ENCODE measurements at regions not wholly inside any gene's neighbourhood (a gene's known extent, or its start where the extent isn't known, plus 50 kb on each side); places are given as distances from the start of the nearest gene placed in this dataset.
"Not testable (repeated sequence)": the region's sequence is repeated elsewhere in the genome, so short reads cannot be mapped to it uniquely, and the experiment has no call there.

DNA sequence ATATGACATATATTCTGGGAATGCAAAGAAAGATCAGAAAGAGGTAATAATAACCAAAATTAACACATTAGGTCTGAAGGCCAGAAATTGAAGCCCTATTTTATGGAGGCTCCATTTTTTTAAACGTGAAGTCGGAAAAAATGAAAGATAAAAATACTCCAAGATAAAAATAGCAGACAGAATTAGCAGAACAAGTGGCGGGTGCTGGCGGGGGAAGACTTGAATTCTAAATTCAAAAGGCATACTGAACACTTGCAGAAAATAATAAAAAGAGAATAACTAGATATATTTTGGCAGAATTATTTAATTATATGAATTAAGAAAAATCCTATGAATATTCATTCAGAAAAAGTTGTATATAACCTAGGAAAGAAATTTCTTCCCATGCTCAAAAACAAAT lies 543.7 kb upstream of the ACO1 start:
- Mint-ChIP-seq H3K27me3 (ENCODE audit: insufficient read depth) (no peaks in the 10 kb centered on the region), H3K4me1 (ENCODE audit: low read depth) (no peaks in the 10 kb centered on the region), H3K27ac (no peak overlapping the region), H3K4me3 (no peak overlapping the region), H3K36me3 (ENCODE audit: low read depth) (no peaks in the 10 kb centered on the region), H3K9me3 (no peaks in the 10 kb centered on the region)
- no peak for DNase-seq (ENCODE audit: low spot score)
- intact Hi-C loops (cut with micrococcal nuclease): no loop called here

DNA sequence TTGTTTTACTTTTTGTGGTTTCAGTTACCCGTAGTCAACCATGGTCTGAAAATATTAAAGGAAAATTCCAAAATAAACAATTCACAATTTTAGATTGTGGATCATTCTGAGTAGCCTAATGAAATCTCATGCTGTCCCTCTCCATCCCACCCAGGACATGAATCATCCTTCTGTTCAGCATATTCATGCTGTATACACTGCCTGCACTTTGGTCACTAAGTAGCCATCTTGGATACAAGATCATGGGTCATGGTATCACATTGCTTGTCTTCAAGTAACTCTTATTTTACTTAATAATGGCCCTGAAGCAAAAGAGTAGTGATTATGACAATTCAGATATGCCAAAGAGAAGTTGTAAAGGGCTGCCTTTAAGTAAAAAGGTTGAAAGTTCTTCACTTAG lies 536.5 kb upstream of the ACO1 start:
- no peak for DNase-seq (ENCODE audit: low spot score)
- no peaks in the 10 kb centered on the region for H3K36me3 Mint-ChIP-seq (ENCODE audit: low read depth)

DNA sequence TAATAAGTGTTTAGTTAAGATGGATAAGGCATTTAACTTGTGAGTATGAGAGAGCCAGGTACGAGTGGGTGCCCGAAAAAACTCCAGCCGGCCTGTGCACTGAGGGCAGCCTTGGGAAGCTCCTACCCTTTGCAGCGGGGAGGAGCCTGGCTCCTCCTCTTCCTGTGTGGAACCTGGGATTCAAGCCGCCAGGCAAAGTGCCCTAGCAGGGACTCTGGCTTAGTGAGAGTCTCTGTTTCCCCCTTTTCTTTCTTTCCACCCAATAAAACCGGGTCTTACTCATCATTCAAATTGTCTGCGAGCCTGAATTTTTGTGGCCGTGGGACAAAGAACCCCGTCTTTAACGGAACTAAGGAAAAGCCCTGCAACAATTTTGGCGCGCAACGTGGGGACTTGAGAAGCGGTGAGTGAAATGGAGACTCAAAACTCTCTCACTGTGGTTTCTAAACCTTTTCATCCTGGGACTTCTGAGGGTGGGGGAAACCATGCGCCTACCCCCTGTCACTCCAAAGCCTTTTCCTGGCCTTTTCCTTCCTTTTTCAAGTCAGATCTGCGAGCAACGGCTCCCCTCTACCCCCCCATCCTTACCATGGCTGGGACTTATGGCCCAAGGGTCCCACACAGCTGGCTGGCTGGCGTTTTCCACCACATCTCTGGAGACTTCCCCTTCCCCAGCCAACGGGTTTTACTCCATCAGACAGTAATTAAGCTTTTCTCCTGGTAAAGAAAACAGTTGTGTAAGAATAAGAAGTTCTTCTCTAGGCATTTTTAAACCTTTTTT lies 535.7 kb upstream of the ACO1 start:
- no peak overlapping the region for H3K27ac Mint-ChIP-seq
- H3K27me3 Mint-ChIP-seq (ENCODE audit: insufficient read depth): no peaks in the 10 kb centered on the region
- no peak for DNase-seq (ENCODE audit: low spot score)
- no peaks in the 10 kb centered on the region for H3K9me3 Mint-ChIP-seq
- H3K36me3 Mint-ChIP-seq (ENCODE audit: low read depth): no peaks in the 10 kb centered on the region
- intact Hi-C loops (cut with micrococcal nuclease): no loop called here
- H3K4me3 Mint-ChIP-seq: no peak overlapping the region
- no peaks in the 10 kb centered on the region for H3K4me1 Mint-ChIP-seq (ENCODE audit: low read depth)

More for the DNA sequence above, 536.5 kb upstream of the ACO1 start:
- no peak overlapping the region for H3K27ac Mint-ChIP-seq
- intact Hi-C loops (cut with micrococcal nuclease): no loop called here
- H3K27me3 Mint-ChIP-seq (ENCODE audit: insufficient read depth): no peaks in the 10 kb centered on the region
- H3K4me1 Mint-ChIP-seq (ENCODE audit: low read depth): no peaks in the 10 kb centered on the region
- H3K9me3 Mint-ChIP-seq: no peaks in the 10 kb centered on the region
- H3K4me3 Mint-ChIP-seq: no peak overlapping the region

DNA sequence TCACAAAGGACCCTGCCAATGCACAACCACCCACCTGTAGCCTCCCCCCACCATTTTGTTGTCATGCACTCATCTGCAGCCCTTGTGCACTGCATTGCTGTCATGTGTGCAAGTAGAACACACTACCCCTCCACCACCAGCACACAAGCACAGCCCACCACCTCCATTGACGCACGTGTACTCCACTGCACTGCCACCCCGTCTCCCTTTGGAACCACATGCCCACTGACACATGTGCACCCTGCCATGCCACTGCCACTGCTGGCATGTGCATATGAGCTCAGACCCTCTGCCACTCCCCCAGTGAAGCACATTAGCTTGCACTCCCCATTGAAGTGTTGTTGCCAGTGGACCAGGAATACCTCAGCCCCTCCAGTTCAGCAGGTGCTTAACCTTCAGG lies 530.3 kb upstream of the ACO1 start:
- H3K4me1 Mint-ChIP-seq (ENCODE audit: low read depth): no peaks in the 10 kb centered on the region
- H3K27me3 Mint-ChIP-seq (ENCODE audit: insufficient read depth): no peaks in the 10 kb centered on the region
- H3K27ac Mint-ChIP-seq: no peak overlapping the region
- no peaks in the 10 kb centered on the region for H3K36me3 Mint-ChIP-seq (ENCODE audit: low read depth)
- DNase-seq (ENCODE audit: low spot score): no peak
- H3K9me3 Mint-ChIP-seq: no peaks in the 10 kb centered on the region
- no peak overlapping the region for H3K4me3 Mint-ChIP-seq
- intact Hi-C loops (cut with micrococcal nuclease): no loop called here

DNA sequence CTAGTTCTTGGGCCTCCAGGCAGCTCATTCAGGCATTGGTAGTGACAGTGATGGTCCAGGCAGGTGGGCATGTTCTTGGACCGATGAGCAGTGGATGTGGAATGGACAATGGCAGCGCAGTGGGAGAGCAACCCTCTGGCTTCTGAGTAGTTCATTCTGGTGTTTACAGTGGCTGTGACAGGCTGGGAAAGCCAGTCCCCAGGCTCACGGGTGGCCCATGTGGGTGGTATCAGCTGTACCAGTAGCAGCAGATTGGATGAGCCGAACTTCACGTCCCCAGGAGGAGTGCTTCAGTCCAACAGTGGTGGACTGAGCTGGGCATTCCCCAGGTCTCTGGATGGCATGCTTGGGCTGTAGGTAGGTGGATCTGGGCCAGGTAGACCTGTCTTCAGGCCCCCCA lies 515.6 kb upstream of the ACO1 start:
- Mint-ChIP-seq H3K27ac (no peak overlapping the region), H3K4me3 (no peak overlapping the region), H3K27me3 (ENCODE audit: insufficient read depth) (no peaks in the 10 kb centered on the region), H3K4me1 (ENCODE audit: low read depth) (no peaks in the 10 kb centered on the region), H3K36me3 (ENCODE audit: low read depth) (no peaks in the 10 kb centered on the region), H3K9me3 (no peaks in the 10 kb centered on the region)
- intact Hi-C loops (cut with micrococcal nuclease): no loop called here
- no peak for DNase-seq (ENCODE audit: low spot score)

DNA sequence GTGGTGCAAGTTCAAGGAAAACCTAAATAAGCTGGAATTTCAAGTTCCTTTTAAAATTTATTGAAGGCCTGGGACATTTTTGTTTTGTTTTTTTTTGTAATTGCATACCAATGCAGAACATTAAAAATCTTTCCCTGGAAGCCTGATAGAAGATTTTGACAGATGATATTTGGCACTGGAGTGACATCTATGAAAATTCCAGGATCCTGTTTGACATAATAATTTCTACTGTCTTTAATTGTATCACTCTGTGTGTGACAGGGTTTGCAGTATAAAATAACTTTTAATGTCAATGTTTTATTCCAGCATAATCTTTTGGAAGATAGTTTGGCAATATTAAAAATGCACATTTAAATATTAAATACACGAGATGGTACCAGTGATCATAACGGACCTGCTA lies 514.2 kb upstream of the ACO1 start:
- Mint-ChIP-seq H3K27ac (no peak overlapping the region), H3K9me3 (no peaks in the 10 kb centered on the region), H3K4me1 (ENCODE audit: low read depth) (no peaks in the 10 kb centered on the region), H3K4me3 (no peak overlapping the region), H3K27me3 (ENCODE audit: insufficient read depth) (no peaks in the 10 kb centered on the region), H3K36me3 (ENCODE audit: low read depth) (no peaks in the 10 kb centered on the region)
- intact Hi-C loops (cut with micrococcal nuclease): no loop called here
- no peak for DNase-seq (ENCODE audit: low spot score)

DNA sequence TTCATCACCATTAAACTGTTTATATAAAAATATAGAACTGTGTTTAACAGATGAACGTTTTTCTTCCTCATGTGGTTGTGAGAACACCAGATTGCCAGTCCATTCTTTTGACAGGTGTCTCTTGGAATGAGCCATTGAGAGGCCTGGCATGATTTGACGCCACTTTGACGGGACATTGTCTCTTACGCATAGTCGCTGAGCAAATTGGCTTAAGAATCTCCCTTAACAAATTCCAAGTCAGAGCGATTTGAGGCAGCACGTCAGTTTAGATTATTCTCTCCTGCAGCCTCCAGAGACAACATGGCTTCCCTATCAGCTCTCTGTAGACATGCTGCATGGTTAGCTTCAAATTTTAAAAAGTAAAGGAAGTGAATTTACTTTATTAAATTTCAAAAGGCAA lies 510.7 kb upstream of the ACO1 start:
- intact Hi-C loops (cut with micrococcal nuclease): no loop called here
- Mint-ChIP-seq H3K9me3 (no peaks in the 10 kb centered on the region), H3K36me3 (ENCODE audit: low read depth) (no peaks in the 10 kb centered on the region), H3K27me3 (ENCODE audit: insufficient read depth) (no peaks in the 10 kb centered on the region), H3K4me1 (ENCODE audit: low read depth) (no peaks in the 10 kb centered on the region), H3K27ac (no peak overlapping the region), H3K4me3 (no peak overlapping the region)
- no peak for DNase-seq (ENCODE audit: low spot score)

DNA sequence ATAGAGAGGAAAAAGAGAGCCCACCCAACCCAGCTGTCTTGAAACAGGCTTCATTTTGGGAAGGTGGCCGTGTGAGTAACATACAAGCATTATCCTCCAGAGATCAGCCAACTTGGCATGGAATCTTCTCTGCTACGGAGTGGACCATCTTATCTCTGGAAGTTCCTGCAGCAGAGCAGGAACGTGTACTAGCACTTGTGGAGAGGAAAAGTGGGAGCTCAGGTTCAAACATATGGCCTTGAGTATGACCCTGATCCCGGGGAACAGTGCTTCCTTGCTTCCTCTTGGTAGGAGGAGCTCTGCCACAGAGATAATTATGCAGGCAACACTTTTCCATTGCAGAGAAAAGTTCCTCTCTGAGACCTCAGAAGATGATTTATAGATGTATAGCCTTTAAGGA lies 490.4 kb upstream of the ACO1 start:
- Mint-ChIP-seq H3K4me3 (no peak overlapping the region), H3K9me3 (peaks cover 4% of the 10 kb centered on the region), H3K36me3 (ENCODE audit: low read depth) (no peaks in the 10 kb centered on the region), H3K27me3 (ENCODE audit: insufficient read depth) (no peaks in the 10 kb centered on the region), H3K4me1 (ENCODE audit: low read depth) (no peaks in the 10 kb centered on the region), H3K27ac (no peak overlapping the region)
- no peak for DNase-seq (ENCODE audit: low spot score)
- intact Hi-C loops (cut with micrococcal nuclease): no loop called here

DNA sequence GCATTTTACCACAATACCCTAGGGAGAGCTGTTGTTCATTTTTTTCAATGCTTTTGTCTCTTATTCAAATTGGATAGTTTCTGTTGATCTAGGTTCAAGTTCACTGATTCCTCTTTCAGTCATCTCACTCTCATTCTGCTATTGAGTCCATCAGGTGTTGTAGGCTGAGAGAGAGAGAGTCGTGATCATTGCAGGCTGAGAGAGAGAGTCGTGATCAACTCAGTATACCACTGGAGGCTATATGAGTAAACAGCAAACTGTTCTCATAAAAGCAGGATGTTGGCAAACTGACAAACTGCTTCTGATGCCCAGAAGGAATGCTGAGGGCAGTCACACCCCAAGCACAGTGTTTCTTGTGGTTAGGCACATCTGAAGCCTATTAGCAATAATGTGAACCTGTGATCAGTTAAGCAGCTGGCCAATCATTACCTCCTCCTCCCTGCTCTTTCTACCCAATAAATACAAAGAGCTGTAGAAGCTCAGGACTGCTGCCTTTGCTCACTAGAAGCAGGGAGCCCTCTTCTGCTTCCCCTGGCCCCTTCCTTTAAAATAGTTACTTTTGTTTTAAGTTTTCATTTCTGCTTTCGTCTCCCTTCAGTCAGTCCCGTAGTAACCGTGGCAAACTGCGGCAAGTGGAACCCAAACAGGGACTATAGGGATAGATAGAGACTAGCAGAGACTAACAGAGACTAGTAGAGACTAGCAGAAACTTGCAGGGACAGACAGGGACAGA lies 476.1 kb upstream of the ACO1 start:
- intact Hi-C loops (cut with micrococcal nuclease): no loop called here
- no peak overlapping the region for H3K4me3 Mint-ChIP-seq
- no peaks in the 10 kb centered on the region for H3K36me3 Mint-ChIP-seq (ENCODE audit: low read depth)
- H3K27me3 Mint-ChIP-seq (ENCODE audit: insufficient read depth): no peaks in the 10 kb centered on the region
- H3K4me1 Mint-ChIP-seq (ENCODE audit: low read depth): no peaks in the 10 kb centered on the region
- no peaks in the 10 kb centered on the region for H3K9me3 Mint-ChIP-seq
- no peak overlapping the region for H3K27ac Mint-ChIP-seq
- no peak for DNase-seq (ENCODE audit: low spot score)

DNA sequence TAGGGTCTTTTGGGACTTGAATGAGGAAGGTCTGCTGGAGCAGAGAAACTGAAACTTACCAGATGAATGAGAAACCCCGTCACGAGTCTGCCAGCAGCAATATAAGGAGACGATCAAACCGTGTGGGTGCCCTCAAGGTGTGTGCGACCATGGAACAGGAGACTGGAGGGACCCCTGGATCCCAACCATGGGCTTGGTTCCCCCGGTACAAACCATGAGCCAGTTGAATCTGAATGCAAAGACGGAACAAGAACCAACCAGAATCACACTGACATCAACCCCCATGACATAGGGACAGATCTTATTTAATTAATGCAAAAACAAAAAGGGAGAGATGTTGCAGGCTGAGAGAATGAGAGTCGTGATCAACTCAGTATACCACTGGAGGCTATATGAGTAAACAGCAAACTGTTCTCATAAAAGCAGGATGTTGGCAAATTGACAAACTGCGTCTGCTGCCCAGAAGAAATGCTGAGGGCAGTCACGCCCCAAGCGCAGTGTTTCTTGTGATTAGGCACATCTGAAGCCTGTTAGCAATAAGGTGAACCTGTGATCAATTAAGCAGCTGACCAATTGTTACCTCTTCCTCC lies 475.5 kb upstream of the ACO1 start:
- Mint-ChIP-seq H3K27ac (no peak overlapping the region), H3K36me3 (ENCODE audit: low read depth) (no peaks in the 10 kb centered on the region), H3K27me3 (ENCODE audit: insufficient read depth) (no peaks in the 10 kb centered on the region), H3K4me3 (no peak overlapping the region), H3K4me1 (ENCODE audit: low read depth) (no peaks in the 10 kb centered on the region), H3K9me3 (no peaks in the 10 kb centered on the region)
- no peak for DNase-seq (ENCODE audit: low spot score)
- intact Hi-C loops (cut with micrococcal nuclease): no loop called here

DNA sequence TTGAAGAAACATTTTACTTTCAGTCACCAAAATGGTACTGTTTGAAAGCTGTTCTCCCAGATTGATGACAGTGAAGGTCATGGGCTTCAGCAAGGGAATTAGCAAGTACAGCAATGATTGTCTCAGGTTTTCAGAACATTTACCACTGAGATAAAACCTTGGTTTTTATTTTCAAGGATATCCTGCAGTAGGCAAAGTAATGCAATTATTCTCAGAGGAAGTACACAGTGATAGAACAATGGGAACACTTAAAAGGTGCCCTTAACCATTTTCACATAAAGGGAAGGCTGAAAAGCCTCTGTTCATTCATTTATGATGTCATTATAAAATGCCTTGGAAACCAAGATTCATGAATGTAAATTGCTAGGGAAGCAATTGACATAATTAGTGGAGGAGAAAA lies 471.8 kb upstream of the ACO1 start:
- H3K4me3 Mint-ChIP-seq: no peak overlapping the region
- H3K36me3 Mint-ChIP-seq (ENCODE audit: low read depth): no peaks in the 10 kb centered on the region
- intact Hi-C loops (cut with micrococcal nuclease): no loop called here
- no peaks in the 10 kb centered on the region for H3K4me1 Mint-ChIP-seq (ENCODE audit: low read depth)
- DNase-seq (ENCODE audit: low spot score): no peak
- no peak overlapping the region for H3K27ac Mint-ChIP-seq
- H3K27me3 Mint-ChIP-seq (ENCODE audit: insufficient read depth): no peaks in the 10 kb centered on the region
- H3K9me3 Mint-ChIP-seq: no peaks in the 10 kb centered on the region

DNA sequence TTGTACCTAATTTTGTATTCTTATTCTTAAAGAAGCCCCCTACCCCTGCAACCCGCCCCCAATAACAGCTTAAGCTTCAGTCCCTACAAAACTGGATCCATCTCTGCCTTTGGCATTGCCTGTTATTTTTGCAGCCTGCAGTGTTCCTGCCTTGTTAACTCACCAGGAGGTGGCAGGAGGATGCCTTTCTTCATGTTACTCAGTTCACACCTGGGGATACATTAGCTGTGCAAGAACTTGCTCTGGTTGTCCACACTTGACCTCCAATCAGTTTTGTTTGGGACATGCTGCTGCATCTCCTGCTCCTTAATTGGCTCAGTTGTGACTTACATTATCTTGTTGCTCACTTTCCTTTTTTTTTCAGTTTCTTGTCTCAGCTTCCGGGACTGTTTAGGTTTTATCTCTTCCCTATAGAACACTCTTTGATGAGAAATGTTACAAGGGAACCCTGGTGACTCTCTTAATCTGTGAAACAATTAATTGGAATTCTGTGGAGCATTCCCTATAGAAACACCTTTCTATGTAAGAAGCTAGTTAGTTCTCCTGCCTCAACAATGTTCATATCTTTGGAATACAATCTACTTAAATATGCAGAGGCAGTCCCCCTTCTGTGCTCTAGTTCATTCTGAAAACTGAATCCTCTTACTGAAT lies 467.7 kb upstream of the ACO1 start:
- no peak overlapping the region for H3K4me3 Mint-ChIP-seq
- no peaks in the 10 kb centered on the region for H3K27me3 Mint-ChIP-seq (ENCODE audit: insufficient read depth)
- no peaks in the 10 kb centered on the region for H3K4me1 Mint-ChIP-seq (ENCODE audit: low read depth)
- H3K9me3 Mint-ChIP-seq: no peaks in the 10 kb centered on the region
- no peak for DNase-seq (ENCODE audit: low spot score)
- intact Hi-C loops (cut with micrococcal nuclease): no loop called here
- H3K27ac Mint-ChIP-seq: no peak overlapping the region
- no peaks in the 10 kb centered on the region for H3K36me3 Mint-ChIP-seq (ENCODE audit: low read depth)

DNA sequence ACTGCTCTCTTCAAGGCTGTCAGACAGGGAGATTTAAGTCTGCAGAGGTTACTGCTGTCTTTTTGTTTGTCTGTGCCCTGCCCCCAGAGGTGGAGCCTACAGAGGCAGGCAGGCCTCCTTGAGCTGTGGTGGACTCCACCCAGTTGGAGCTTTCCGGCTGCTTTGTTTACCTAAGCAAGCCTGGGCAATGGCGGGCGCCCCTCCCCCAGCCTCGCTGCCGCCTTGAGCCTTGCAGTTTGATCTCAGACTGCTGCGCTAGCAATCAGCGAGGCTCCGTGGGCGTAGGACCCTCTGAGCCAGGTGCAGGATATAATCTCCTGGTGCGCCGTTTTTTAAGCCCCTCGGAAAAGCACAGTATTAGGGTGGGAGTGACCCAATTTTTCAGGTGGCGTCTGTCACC lies 446.7 kb upstream of the ACO1 start:
- H3K4me1 Mint-ChIP-seq (ENCODE audit: low read depth); H3K36me3 Mint-ChIP-seq (ENCODE audit: low read depth); H3K9me3 Mint-ChIP-seq; H3K27me3 Mint-ChIP-seq (ENCODE audit: insufficient read depth); H3K4me3 Mint-ChIP-seq; DNase-seq (ENCODE audit: low spot score); intact Hi-C loops (cut with micrococcal nuclease); H3K27ac Mint-ChIP-seq: not testable (repeated sequence)
